H1 (cell line): ENCODE measurements at regions not wholly inside any gene's neighbourhood (a gene's known extent, or its start where the extent isn't known, plus 50 kb on each side); places are given as distances from the start of the nearest gene placed in this dataset.

ENCODE experiments used
- CTCF ChIA-PET: fragments of 300-600 bp; sonication (Branson Sonifier 250); formaldehyde crosslinking; loops from one replicate; lab custom pipeline; 2021; ENCODE audit not compliant: partially characterized antibody; lab: Charles Lee
- POLR2A ChIA-PET: fragments of 300-600 bp; sonication (Branson Sonifier 250); formaldehyde crosslinking; loops from one replicate; lab custom pipeline; 2021; ENCODE audit warnings: inconsistent platforms; ENCODE audit not compliant: partially characterized antibody; lab: Charles Lee
- DNase-seq, 2 experiments: peaks; one replicate each; pipeline versions ENCODE4 v3.0.0 to v3.0.0-alpha.2; 2010 to 2022; ENCODE audit warnings: low spot score in 2 of 2, low read depth in 1 of 2, mixed read lengths in 1 of 2
- FAIRE-seq: peaks from 2 replicates; lab custom pipeline; 2011; peaks lifted over from hg19 to GRCh38; lab: Jason Lieb, UNC
- H2AFZ ChIP-seq: 2 replicates; pipeline ENCODE4 v1.8.1; 2012; ENCODE audit warnings: low read length, inconsistent platforms
- H2AK5ac ChIP-seq: 2 replicates; pipeline ENCODE4 v1.6.1; 2013; ENCODE audit warnings: low read depth, low read length
- H2BK120ac ChIP-seq: replicated peaks from 2 replicates; pipeline ENCODE3; 2013; ENCODE audit warnings: low read depth, low read length, inconsistent platforms
- H2BK12ac ChIP-seq: 2 replicates; pipeline ENCODE4 v1.6.1; 2013; ENCODE audit warnings: low read depth, low read length
- H2BK15ac ChIP-seq: 2 replicates; pipeline ENCODE4 v1.6.1; 2013; ENCODE audit warnings: low read length
- H2BK20ac ChIP-seq: 2 replicates; pipeline ENCODE4 v1.6.1; 2013; ENCODE audit warnings: low read length
- H2BK5ac ChIP-seq: 2 replicates; pipeline ENCODE4 v1.6.1; 2013; ENCODE audit warnings: low read depth, low read length
- H3K14ac ChIP-seq: 2 replicates; pipeline ENCODE4 v1.6.1; 2013; ENCODE audit warnings: inconsistent platforms; ENCODE audit not compliant: insufficient read length
- H3K18ac ChIP-seq: 2 replicates; pipeline ENCODE4 v1.6.1; 2013; ENCODE audit warnings: low read length; ENCODE audit errors: extremely low read depth
- H3K23ac ChIP-seq: 2 replicates; pipeline ENCODE4 v1.6.1; 2013; ENCODE audit warnings: inconsistent platforms; ENCODE audit not compliant: insufficient read length
- H3K23me2 ChIP-seq: 2 replicates; pipeline ENCODE4 v1.6.1; 2013; ENCODE audit warnings: low read depth, low read length
- H3K27ac ChIP-seq: 2 replicates; pipeline ENCODE4 v1.6.1; 2011; ENCODE audit warnings: low read depth, low read length, inconsistent platforms
- H3K27me3 ChIP-seq, 4 experiments: replicated peaks in 1 of 4; 1 replicate in 1 of 4; 2 replicates in 3 of 4; pipeline versions ENCODE4 v1.6.1 to v1.8.1; 2011 to 2013; ENCODE audit warnings: low read length in 3 of 4, mild to moderate bottlenecking in 3 of 4, inconsistent platforms in 2 of 4, mixed read lengths in 2 of 4, moderate library complexity in 1 of 4; ENCODE audit not compliant: control insufficient read depth in 3 of 4, insufficient read depth in 3 of 4; ENCODE audit errors: extremely low read depth in 1 of 4
- H3K36me3 ChIP-seq, 4 experiments: 2 replicates each; pipeline versions ENCODE4 v1.6.1 to v1.8.1; 2011 to 2013; ENCODE audit warnings: mild to moderate bottlenecking in 4 of 4, low read length in 3 of 4, moderate library complexity in 2 of 4, control low read depth in 1 of 4, inconsistent platforms in 1 of 4; ENCODE audit not compliant: insufficient read depth in 4 of 4, control insufficient read depth in 2 of 4
- H3K4ac ChIP-seq: replicated peaks from 2 replicates; pipeline ENCODE3; 2013; ENCODE audit warnings: low read length, low read depth, mixed read lengths, inconsistent platforms; ENCODE audit not compliant: insufficient read length
- H3K4me1 ChIP-seq, 4 experiments: replicated peaks in 1 of 4; 1 replicate in 1 of 4; 2 replicates in 3 of 4; pipeline versions ENCODE4 v1.6.1 to v1.8.1; 2011 to 2013; ENCODE audit warnings: low read length in 3 of 4, inconsistent platforms in 2 of 4, mixed read lengths in 1 of 4; ENCODE audit not compliant: insufficient read depth in 4 of 4, control insufficient read depth in 3 of 4
- H3K4me2 ChIP-seq, 2 experiments: 2 replicates each; pipeline versions ENCODE4 v1.6.1 to v1.8.1; 2011 to 2013; ENCODE audit warnings: low read depth in 2 of 2, low read length in 2 of 2, control low read depth in 1 of 2, inconsistent platforms in 1 of 2, mild to moderate bottlenecking in 1 of 2; ENCODE audit not compliant: insufficient read depth in 1 of 2
- H3K4me3 ChIP-seq, 4 experiments: fragments of 200-600, 300-600 bp in 1 of 4; sonication (generic), shearing (Covaris generic), sonication (Bioruptor Twin) in 1 of 4; 2 replicates each; pipeline versions ENCODE4 v1.5.1 to v1.8.1; 2011 to 2016; ENCODE audit warnings: low read length in 4 of 4, low read depth in 3 of 4, control low read depth in 2 of 4, inconsistent platforms in 2 of 4, mild to moderate bottlenecking in 2 of 4, mixed read lengths in 1 of 4, moderate library complexity in 1 of 4; ENCODE audit not compliant: insufficient read depth in 2 of 4; ENCODE audit errors: extremely low read depth in 1 of 4
- H3K56ac ChIP-seq: replicated peaks from 2 replicates; pipeline ENCODE3; 2013; ENCODE audit warnings: low read depth, mild to moderate bottlenecking, mixed read lengths, low read length, inconsistent platforms; ENCODE audit not compliant: insufficient read length
- H3K79me1 ChIP-seq: 2 replicates; pipeline ENCODE4 v1.6.1; 2013; ENCODE audit warnings: low read depth, low read length, control low read depth
- H3K79me2 ChIP-seq, 2 experiments: 2 replicates each; pipeline versions ENCODE4 v1.6.1 to v1.8.1; 2012 to 2013; ENCODE audit warnings: low read length in 2 of 2, mild to moderate bottlenecking in 2 of 2, inconsistent platforms in 1 of 2; ENCODE audit not compliant: insufficient read depth in 2 of 2, control insufficient read depth in 1 of 2
- H3K9ac ChIP-seq, 4 experiments: replicated peaks in 1 of 4; 1 replicate in 1 of 4; 2 replicates in 3 of 4; pipeline versions ENCODE4 v1.6.1 to v1.8.1; 2011 to 2013; ENCODE audit warnings: low read depth in 3 of 4, low read length in 3 of 4, control low read depth in 2 of 4, mild to moderate bottlenecking in 2 of 4, moderate library complexity in 2 of 4, inconsistent platforms in 1 of 4; ENCODE audit errors: extremely low read depth in 1 of 4
- H3K9me3 ChIP-seq, 2 experiments: 2 replicates each; pipeline versions ENCODE4 v1.6.1 to v1.8.1; 2012 to 2013; ENCODE audit warnings: mild to moderate bottlenecking in 2 of 2, moderate library complexity in 2 of 2, control low read depth in 1 of 2, inconsistent platforms in 1 of 2, low read depth in 1 of 2, low read length in 1 of 2, mixed read lengths in 1 of 2; ENCODE audit not compliant: insufficient read depth in 2 of 2
- H4K20me1 ChIP-seq, 2 experiments: replicated peaks in 1 of 2; 2 replicates each; pipeline versions ENCODE3 to v1.8.1; 2011 to 2013; ENCODE audit warnings: inconsistent platforms in 2 of 2, low read length in 2 of 2, mild to moderate bottlenecking in 1 of 2; ENCODE audit not compliant: insufficient read depth in 2 of 2, control insufficient read depth in 1 of 2
- H4K5ac ChIP-seq: 2 replicates; pipeline ENCODE4 v1.6.1; 2013; ENCODE audit warnings: low read length, low read depth, mixed read lengths, inconsistent platforms; ENCODE audit not compliant: insufficient read length
- H4K8ac ChIP-seq: 2 replicates; pipeline ENCODE4 v1.8.0; 2013; ENCODE audit warnings: mild to moderate bottlenecking, moderate library complexity, low read length, inconsistent platforms; ENCODE audit not compliant: insufficient read depth; ENCODE audit errors: extremely low read depth
- H4K91ac ChIP-seq: replicated peaks from 2 replicates; pipeline ENCODE3; 2013; ENCODE audit warnings: low read length, mixed read lengths, inconsistent platforms; ENCODE audit not compliant: insufficient read length
- BCL11A ChIP-seq, 2 experiments: IDR thresholded peaks; one replicate each; pipeline ENCODE4 v1.6.1; 2011; ENCODE audit warnings: low read depth in 2 of 2, low read length in 2 of 2, mild to moderate bottlenecking in 2 of 2
- JUN ChIP-seq: IDR thresholded peaks from 2 replicates; pipeline ENCODE4 v1.6.1; 2011; ENCODE audit warnings: low read depth, mild to moderate bottlenecking, improper control_type of control experiment, low read length
- POLR2A ChIP-seq, 2 experiments: IDR thresholded peaks; 1 replicate in 1 of 2; 2 replicates in 1 of 2; pipeline ENCODE4 v1.6.1; 2011; ENCODE audit warnings: low read depth in 2 of 2, low read length in 2 of 2, mild to moderate bottlenecking in 2 of 2; ENCODE audit errors: control extremely low read depth in 1 of 2
- RFX5 ChIP-seq: IDR thresholded peaks from 2 replicates; pipeline ENCODE4 v1.6.1; 2011; ENCODE audit warnings: low read depth, low read length, improper control_type of control experiment, borderline replicate concordance
- WGBS, 2 experiments: shearing (Covaris generic) in 1 of 2; methylation state at CpG; one replicate each; pipeline versions ENCODE4 v1.1.6 to v1.1.7; 2013 to 2015; ENCODE audit warnings: low lambda C conversion rate in 2 of 2, mixed read lengths in 2 of 2, inconsistent platforms in 1 of 2, low coverage in 1 of 2, missing lambda C conversion rate in 1 of 2; ENCODE audit not compliant: insufficient replicate concordance in 2 of 2, insufficient coverage in 1 of 2, insufficient read length in 1 of 2; ENCODE audit errors: extremely low coverage in 1 of 2, missing lambda C conversion rate in 1 of 2; 5-methylcytosine and 5-hydroxymethylcytosine counted together

DNA sequence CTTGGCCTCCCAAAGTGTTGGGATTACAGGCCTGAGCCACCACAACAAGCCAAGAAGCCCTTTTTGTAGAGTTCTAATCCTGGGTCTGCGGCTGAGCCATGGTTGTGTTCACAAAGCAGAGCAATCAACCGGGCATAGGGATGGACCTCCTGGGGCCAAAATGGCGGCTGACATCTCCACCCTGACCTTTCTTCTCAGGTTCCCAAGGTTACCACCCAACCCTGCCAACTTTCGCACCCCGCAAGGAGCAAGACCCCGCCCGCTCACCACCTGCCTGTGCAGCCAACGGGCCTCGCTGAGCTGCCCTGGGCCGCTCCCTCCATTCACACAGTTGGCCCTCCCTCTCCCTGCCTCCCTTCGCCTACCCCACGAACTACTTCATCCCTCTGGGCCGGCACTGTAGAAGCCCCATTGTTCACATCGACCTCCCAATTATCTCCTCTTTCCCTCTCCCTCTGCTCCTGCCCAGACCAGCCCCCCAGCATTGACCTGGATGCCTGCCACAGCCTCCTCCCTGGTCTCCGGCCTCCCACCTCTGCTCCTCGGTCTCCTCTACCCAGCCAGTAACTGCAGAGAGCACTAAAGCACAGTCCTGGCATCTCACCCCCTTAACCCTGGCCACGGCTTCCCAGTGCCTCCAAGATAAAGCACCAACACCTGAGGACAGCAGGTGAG, 62.0 kb upstream of the TFRC start:
- ChIA-PET CTCF (interaction anchor here (0.6 to 0.7 kb wide), 2 partner anchors 25 to 31 kb away, joined by 3 to 4 read pairs; no protein-coding TSS in a partner anchor), POLR2A (interaction anchor here (1.4 kb wide), 1 partner anchor 378 kb away, joined by 3 read pairs; no protein-coding TSS in a partner anchor)
- H3K79me2 ChIP-seq = no peaks in the 10 kb centered on the region
- no peaks in the 10 kb centered on the region for H3K23me2 ChIP-seq
- 97% methylated on average over 17 of the region's 17 CpGs; no CpG with 5 or more reads in 1 of the 2 experiments for WGBS, 2 experiments
- no peak overlapping the region for H3K23ac ChIP-seq
- no peak overlapping the region for H2BK5ac ChIP-seq
- no peak overlapping the region for H3K56ac ChIP-seq
- H2AK5ac ChIP-seq = 0 out of 2 replicates have a peak overlapping the region, but pooled peaks have one; percentile 53
- no peak overlapping the region for H2BK120ac ChIP-seq
- H3K9me3 ChIP-seq = peaks cover 0 to 3% of the 10 kb centered on the region in 2 experiments; a peak in 1 of 4 replicates
- no peak overlapping the region for H4K8ac ChIP-seq
- H2BK15ac ChIP-seq = no peak overlapping the region
- H3K4ac ChIP-seq = no peak overlapping the region
- no peaks in the 10 kb centered on the region for H3K36me3 ChIP-seq
- no peaks in the 10 kb centered on the region for H3K27me3 ChIP-seq
- H3K14ac ChIP-seq = no peak overlapping the region
- DNase-seq (no peak), FAIRE-seq (no peak)
- no peaks in the 10 kb centered on the region for H4K20me1 ChIP-seq
- H3K18ac ChIP-seq = peak overlapping the region; percentile 71; the same call in 1 of the 2 replicates
- H3K4me3 ChIP-seq = no peak overlapping the region
- H3K4me2 ChIP-seq = no peak overlapping the region
- no peak overlapping the region for H4K5ac ChIP-seq
- TF ChIP-seq POLR2A (IDR thresholded peaks at IDR 0.05; ENCODE audit: control extremely low read depth in 1 of 2, low read depth in 2 of 2, low read length in 2 of 2) = no peak
- no peak for TF ChIP-seq RFX5
- no peak for TF ChIP-seq JUN
- no peak for TF ChIP-seq BCL11A (IDR thresholded peaks at IDR 0.05; ENCODE audit: low read depth in 2 of 2, low read length in 2 of 2)
- H3K4me1 ChIP-seq = peaks cover 0 to 12% (median 6%) of the 10 kb centered on the region in 4 experiments; a peak in 4 of 7 replicates
- H3K79me1 ChIP-seq = no peaks in the 10 kb centered on the region
- H2BK20ac ChIP-seq = peak overlapping the region; percentile 80; the same call in 1 of the 2 replicates
- no peak overlapping the region for H3K9ac ChIP-seq
- H4K91ac ChIP-seq = peak overlapping the region; percentile 65
- no peak overlapping the region for H3K27ac ChIP-seq
- peak overlapping the region; percentile 68; the same call in 1 of the 2 replicates for H2BK12ac ChIP-seq
- no peak overlapping the region for H2AFZ ChIP-seq
